Colonic mucosa (tissue), 4 donors: ENCODE measurements at regions not wholly inside any gene's neighbourhood (a gene's known extent, or its start where the extent isn't known, plus 50 kb on each side); places are given as distances from the start of the nearest gene placed in this dataset.

ENCODE experiments used
- DNase-seq: peaks from one replicate; pipeline ENCODE4 v3.0.0-alpha.2; 2020
- H3K27ac ChIP-seq: fragments of 200-600 bp; one replicate; pipeline ENCODE4 v1.8.0; 2021
- H3K27me3 ChIP-seq: fragments of 200-600 bp; one replicate; pipeline ENCODE4 v1.8.0; 2021
- H3K36me3 ChIP-seq: fragments of 200-600 bp; one replicate; pipeline ENCODE4 v1.8.0; 2021
- H3K4me1 ChIP-seq: fragments of 200-600 bp; one replicate; pipeline ENCODE4 v1.8.0; 2021; ENCODE audit warnings: mild to moderate bottlenecking
- H3K4me3 ChIP-seq: fragments of 200-600 bp; one replicate; pipeline ENCODE4 v1.8.0; 2021
- H3K9ac ChIP-seq, 2 donors: one replicate each; pipeline ENCODE4 v1.7.0; 2013; ENCODE audit warnings: control low read depth in 2 of 2, low read depth in 2 of 2, low read length in 2 of 2
- H3K9me3 ChIP-seq: fragments of 200-600 bp; one replicate; pipeline ENCODE4 v1.8.0; 2021
- intact Hi-C: fragments of 100-400 bp; cut with DNase I; formaldehyde crosslinking; loops from one replicate; pipeline ENCODE4 v1.14.1; 2022
- TF ChIP-seq, protein P1 (sequence below): fragments of 200-600 bp; IDR thresholded peaks from one replicate; pipeline ENCODE4 v1.8.0; 2022; ENCODE audit warnings: antibody characterized with exemption, mild to moderate bottlenecking
- donor health status: healthy.
- donor health status: DM: no; HTN: no; CAD: no.
- donor health status: DM: no; HTN: no; CAD: no.

GRCh38 chr2:237243487-237243886 is 157.8 kb downstream of the COPS8 start:
- intact Hi-C loops: no loop called here
- H3K27ac ChIP-seq: no peak overlapping the region

DNA sequence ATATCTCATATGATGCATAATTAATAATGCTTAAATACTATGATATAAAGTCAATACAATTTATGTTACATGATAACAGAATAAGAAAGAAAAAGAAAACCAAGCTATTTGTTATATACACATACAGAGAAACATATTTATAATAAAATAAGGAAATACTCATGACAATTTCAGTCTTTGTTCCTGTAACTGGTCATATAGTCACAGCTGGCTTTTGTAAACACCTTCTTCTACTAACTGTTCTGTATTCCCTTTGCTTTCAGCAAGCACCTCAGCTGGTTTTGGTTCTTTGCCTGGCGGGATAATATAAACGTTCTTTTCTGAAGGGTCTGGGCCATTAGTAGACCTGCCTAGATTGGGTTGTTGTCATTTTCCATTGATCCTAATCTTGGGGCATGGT is 158.5 kb downstream of the COPS8 start:
- Histone ChIP-seq H3K27me3 (no peaks in the 10 kb centered on the region), H3K27ac (no peak overlapping the region)
- TF ChIP-seq, protein P1, sequence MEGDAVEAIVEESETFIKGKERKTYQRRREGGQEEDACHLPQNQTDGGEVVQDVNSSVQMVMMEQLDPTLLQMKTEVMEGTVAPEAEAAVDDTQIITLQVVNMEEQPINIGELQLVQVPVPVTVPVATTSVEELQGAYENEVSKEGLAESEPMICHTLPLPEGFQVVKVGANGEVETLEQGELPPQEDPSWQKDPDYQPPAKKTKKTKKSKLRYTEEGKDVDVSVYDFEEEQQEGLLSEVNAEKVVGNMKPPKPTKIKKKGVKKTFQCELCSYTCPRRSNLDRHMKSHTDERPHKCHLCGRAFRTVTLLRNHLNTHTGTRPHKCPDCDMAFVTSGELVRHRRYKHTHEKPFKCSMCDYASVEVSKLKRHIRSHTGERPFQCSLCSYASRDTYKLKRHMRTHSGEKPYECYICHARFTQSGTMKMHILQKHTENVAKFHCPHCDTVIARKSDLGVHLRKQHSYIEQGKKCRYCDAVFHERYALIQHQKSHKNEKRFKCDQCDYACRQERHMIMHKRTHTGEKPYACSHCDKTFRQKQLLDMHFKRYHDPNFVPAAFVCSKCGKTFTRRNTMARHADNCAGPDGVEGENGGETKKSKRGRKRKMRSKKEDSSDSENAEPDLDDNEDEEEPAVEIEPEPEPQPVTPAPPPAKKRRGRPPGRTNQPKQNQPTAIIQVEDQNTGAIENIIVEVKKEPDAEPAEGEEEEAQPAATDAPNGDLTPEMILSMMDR: no peak

More at GRCh38 chr2:237243487-237243886, 157.8 kb downstream of the COPS8 start:
- no peaks in the 10 kb centered on the region for H3K36me3 ChIP-seq
- no peak for DNase-seq
- no peak overlapping the region for H3K9ac ChIP-seq
- no peaks in the 10 kb centered on the region for H3K27me3 ChIP-seq
- TF ChIP-seq, protein P1: no peak
- no peaks in the 10 kb centered on the region for H3K9me3 ChIP-seq
- H3K4me1 ChIP-seq: no peaks in the 10 kb centered on the region
- H3K4me3 ChIP-seq: no peak overlapping the region

GRCh38 chr2:237244976-237245646 is 159.4 kb downstream of the COPS8 start:
- Histone ChIP-seq H3K9me3 (no peaks in the 10 kb centered on the region), H3K4me1 (no peaks in the 10 kb centered on the region), H3K9ac (no peak overlapping the region), H3K27me3 (no peaks in the 10 kb centered on the region), H3K36me3 (no peaks in the 10 kb centered on the region), H3K4me3 (no peak overlapping the region), H3K27ac (no peak overlapping the region)
- DNase-seq: no peak
- intact Hi-C loops: no loop called here
- TF ChIP-seq, protein P1: no peak

More for the DNA sequence above, 158.5 kb downstream of the COPS8 start:
- Histone ChIP-seq H3K36me3 (no peaks in the 10 kb centered on the region), H3K9me3 (no peaks in the 10 kb centered on the region), H3K4me3 (no peak overlapping the region), H3K4me1 (no peaks in the 10 kb centered on the region), H3K9ac (no peak overlapping the region)
- intact Hi-C loops: no loop called here
- no peak for DNase-seq

GRCh38 chr2:237250599-237250998 is 163.4 kb downstream of the COL6A3 start:
- H3K27me3 ChIP-seq: no peaks in the 10 kb centered on the region
- DNase-seq: no peak
- peaks cover 3% of the 10 kb centered on the region for H3K4me1 ChIP-seq
- no peak overlapping the region for H3K9ac ChIP-seq
- intact Hi-C loops: no loop called here
- no peaks in the 10 kb centered on the region for H3K36me3 ChIP-seq
- no peak overlapping the region for H3K4me3 ChIP-seq
- H3K9me3 ChIP-seq: no peaks in the 10 kb centered on the region
- TF ChIP-seq, protein P1: no peak
- H3K27ac ChIP-seq: no peak overlapping the region

- no peak for DNase-seq
- H3K9me3 ChIP-seq: no peaks in the 10 kb centered on the region
- H3K27ac ChIP-seq: no peak overlapping the region
- intact Hi-C loops: no loop called here
- no peak overlapping the region for H3K4me3 ChIP-seq
- H3K27me3 ChIP-seq: no peaks in the 10 kb centered on the region
- H3K9ac ChIP-seq: no peak overlapping the region
- TF ChIP-seq, protein P1: no peak
- peaks cover 3% of the 10 kb centered on the region for H3K4me1 ChIP-seq
- H3K36me3 ChIP-seq: no peaks in the 10 kb centered on the region
Observed at GRCh38 chr2:237251986-237252385, 162.0 kb downstream of the COL6A3 start.
